SK-N-SH (cell line): ENCODE measurements at regions not wholly inside any gene's neighbourhood (a gene's known extent, or its start where the extent isn't known, plus 50 kb on each side); places are given as distances from the start of the nearest gene placed in this dataset.

Experiments
- CTCF ChIA-PET: fragments of 300-600, 350-600 bp; formaldehyde crosslinking; extraction: SDS; loops from one replicate; lab custom pipeline; 2021; lab: Yijun Ruan, JAX
- POLR2A ChIA-PET: fragments of 350-600 bp; sonication (Branson Sonifier 250); formaldehyde crosslinking; extraction: SDS; loops from one replicate; lab custom pipeline; 2020; ENCODE audit warnings: antibody characterized with exemption, inconsistent platforms; lab: Yijun Ruan, JAX
- DNase-seq: peaks from one replicate; pipeline ENCODE4 v3.0.0; 2012
- H2AFZ ChIP-seq: fragments of 200-600 bp; sonication (generic); 2 replicates; pipeline ENCODE4 v1.8.1; 2016; ENCODE audit warnings: antibody characterized with exemption, mild to moderate bottlenecking, low read depth
- H3F3A ChIP-seq: fragments of 200-600 bp; sonication (generic); replicated peaks from 2 replicates; pipeline ENCODE3; 2016; ENCODE audit warnings: antibody characterized with exemption, mild to moderate bottlenecking; ENCODE audit not compliant: insufficient read depth
- H3K27ac ChIP-seq, 2 experiments: fragments of 200-500 bp in 1 of 2; fragments of 200-600 bp in 1 of 2; sonication (Bioruptor generic) in 1 of 2; sonication (generic), shearing (Covaris generic) in 1 of 2; 2 replicates each; pipeline versions ENCODE4 v1.5.1 to v1.6.1; 2014 to 2016; ENCODE audit warnings: low read depth in 2 of 2, inconsistent platforms in 1 of 2, low read length in 1 of 2, mild to moderate bottlenecking in 1 of 2, mixed read lengths in 1 of 2
- H3K27me3 ChIP-seq: fragments of 200-600 bp; sonication (generic), shearing (Covaris generic); 2 replicates; pipeline ENCODE4 v1.6.1; 2016; ENCODE audit warnings: mixed run types; ENCODE audit not compliant: insufficient read depth
- H3K36me3 ChIP-seq, 2 experiments: fragments of 200-500 bp in 1 of 2; fragments of 200-600 bp in 1 of 2; sonication (Bioruptor generic) in 1 of 2; sonication (generic) in 1 of 2; replicated peaks in 1 of 2; 2 replicates each; pipeline versions ENCODE3 to v1.5.1; 2014 to 2016; ENCODE audit warnings: low read length in 1 of 2, mild to moderate bottlenecking in 1 of 2; ENCODE audit not compliant: insufficient read depth in 2 of 2, control insufficient read depth in 1 of 2
- H3K4me1 ChIP-seq, 2 experiments: fragments of 200-500 bp in 1 of 2; fragments of 200-600 bp in 1 of 2; sonication (Bioruptor generic) in 1 of 2; sonication (generic), shearing (Covaris generic) in 1 of 2; 2 replicates each; pipeline versions ENCODE4 v1.5.1 to v1.6.1; 2014 to 2016; ENCODE audit warnings: low read depth in 1 of 2, low read length in 1 of 2, mixed run types in 1 of 2; ENCODE audit not compliant: insufficient read depth in 2 of 2, control insufficient read depth in 1 of 2
- H3K4me2 ChIP-seq: fragments of 200-600 bp; sonication (generic), shearing (Covaris generic); 2 replicates; pipeline ENCODE4 v1.6.1; 2017; ENCODE audit warnings: mixed run types
- H3K4me3 ChIP-seq, 2 experiments: fragments of 200-500 bp in 1 of 2; fragments of 200-600 bp in 1 of 2; sonication (Bioruptor generic) in 1 of 2; sonication (generic), shearing (Covaris generic) in 1 of 2; 2 replicates each; pipeline versions ENCODE4 v1.5.1 to v1.8.1; 2014 to 2016; ENCODE audit warnings: low read depth in 2 of 2, inconsistent platforms in 1 of 2, low read length in 1 of 2, mild to moderate bottlenecking in 1 of 2, mixed read lengths in 1 of 2, moderate library complexity in 1 of 2
- H3K79me2 ChIP-seq: fragments of 200-600 bp; sonication (generic); 2 replicates; pipeline ENCODE4 v1.8.1; 2017; ENCODE audit warnings: mild to moderate bottlenecking; ENCODE audit not compliant: insufficient read depth
- H3K9ac ChIP-seq: fragments of 200-600 bp; sonication (generic); 2 replicates; pipeline ENCODE4 v1.6.1; 2017; ENCODE audit warnings: mixed run types
- H3K9me2 ChIP-seq: fragments of 200-600 bp; sonication (generic); 2 replicates; pipeline ENCODE4 v1.6.1; 2017; ENCODE audit warnings: mixed run types
- H3K9me3 ChIP-seq: fragments of 200-600 bp; sonication (generic); 2 replicates; pipeline ENCODE4 v1.6.1; 2017; ENCODE audit warnings: mixed run types, mild to moderate bottlenecking, moderate library complexity
- H4K20me1 ChIP-seq: fragments of 200-600 bp; sonication (generic); 2 replicates; pipeline ENCODE4 v1.6.1; 2017; ENCODE audit warnings: mild to moderate bottlenecking, mixed run types; ENCODE audit not compliant: insufficient read depth
- CHD2 ChIP-seq: fragments of 150-350 bp; IDR thresholded peaks from 2 replicates; pipeline ENCODE4 v1.6.1; 2018; ENCODE audit warnings: low read length; ENCODE audit not compliant: partially characterized antibody
- CTCF ChIP-seq: fragments of 200-600 bp; sonication (generic); IDR thresholded peaks from 2 replicates; pipeline ENCODE4 v1.6.1; 2017; ENCODE audit warnings: antibody characterized with exemption, mild to moderate bottlenecking, moderate library complexity
- ELF1 ChIP-seq: IDR thresholded peaks from 2 replicates; pipeline ENCODE4 v1.4.0; 2012
- EP300 ChIP-seq, 2 experiments: IDR thresholded peaks; 2 replicates each; pipeline versions ENCODE4 v1.4.0 to v1.6.1; 2012; ENCODE audit warnings: borderline replicate concordance in 1 of 2, low read depth in 1 of 2, low read length in 1 of 2
- EZH2phosphoT487 ChIP-seq: fragments of 200-600 bp; sonication (generic); IDR thresholded peaks from 2 replicates; pipeline ENCODE4 v1.6.1; 2017; ENCODE audit warnings: low read depth, mixed run types, mild to moderate bottlenecking, antibody characterized with exemption, moderate library complexity, borderline replicate concordance
- JUND ChIP-seq: IDR thresholded peaks from 2 replicates; pipeline ENCODE4 v1.4.0; 2012
- MAX ChIP-seq: IDR thresholded peaks from 2 replicates; pipeline ENCODE4 v1.4.0; 2012; ENCODE audit warnings: low read depth
- MEF2A ChIP-seq: IDR thresholded peaks from 2 replicates; pipeline ENCODE4 v1.4.0; 2012; ENCODE audit warnings: low read depth, borderline replicate concordance
- MXI1 ChIP-seq: IDR thresholded peaks from 2 replicates; pipeline ENCODE4 v1.6.1; 2012; ENCODE audit warnings: mild to moderate bottlenecking, low read depth, low read length, improper control_type of control experiment
- NRF1 ChIP-seq: IDR thresholded peaks from 2 replicates; pipeline ENCODE4 v1.6.1; 2012; ENCODE audit warnings: low read depth, mild to moderate bottlenecking, low read length
- POLR2AphosphoS5 ChIP-seq: IDR thresholded peaks from 2 replicates; pipeline ENCODE4 v1.6.1; 2012; ENCODE audit warnings: low read depth, low read length
- RAD21 ChIP-seq: IDR thresholded peaks from 2 replicates; pipeline ENCODE4 v1.6.1; 2012; ENCODE audit warnings: mild to moderate bottlenecking, low read length
- SIN3A ChIP-seq: IDR thresholded peaks from 2 replicates; pipeline ENCODE4 v1.6.1; 2012; ENCODE audit warnings: low read depth, mild to moderate bottlenecking, low read length, moderate library complexity, borderline replicate concordance
- SMC3 ChIP-seq: IDR thresholded peaks from 2 replicates; pipeline ENCODE4 v1.6.1; 2012; ENCODE audit warnings: low read depth, low read length, improper control_type of control experiment
- TCF12 ChIP-seq: IDR thresholded peaks from 2 replicates; pipeline ENCODE4 v1.4.0; 2012
- ZBTB33 ChIP-seq: IDR thresholded peaks from 2 replicates; pipeline ENCODE4 v1.4.0; 2012; ENCODE audit warnings: low read depth, borderline replicate concordance
- WGBS: methylation state at CpG from one replicate; pipeline ENCODE4 v1.1.6; 2017; ENCODE audit warnings: low lambda C conversion rate; 5-methylcytosine and 5-hydroxymethylcytosine counted together

- no peak for DNase-seq
- H3K4me1 ChIP-seq, result no peaks in the 10 kb centered on the region; a peak in 1 of 4 replicates
Measured at GRCh38 chr6:167643223-167643622, 183.5 kb upstream of the AFDN start.

GRCh38 chr6:167643716-167644115 is 183.0 kb upstream of the AFDN start:
- POLR2A ChIA-PET, result no interaction called here
- H3K4me2 ChIP-seq, result no peak overlapping the region
- no peaks in the 10 kb centered on the region for H4K20me1 ChIP-seq
- no peak for DNase-seq
- H3K9me3 ChIP-seq, result no peaks in the 10 kb centered on the region
- TF ChIP-seq JUND (no peak), CHD2 (no peak), TCF12 (no peak), NRF1 (no peak), EZH2phosphoT487 (no peak), POLR2AphosphoS5 (no peak), SIN3A (no peak), ELF1 (no peak), CTCF (no peak), EP300 (IDR thresholded peaks at IDR 0.05; ENCODE audit: borderline replicate concordance in 1 of 2, low read depth in 1 of 2, low read length in 1 of 2) (no peak), MAX (no peak), ZBTB33 (no peak), SMC3 (no peak), MEF2A (no peak), MXI1 (no peak)
- no peak overlapping the region for H3K27ac ChIP-seq
- no peak overlapping the region for H3K4me3 ChIP-seq
- no peaks in the 10 kb centered on the region for H3K27me3 ChIP-seq
- WGBS, result 35% methylated on average over 9 of the region's 11 CpGs
- no peaks in the 10 kb centered on the region for H3K79me2 ChIP-seq
- no peak overlapping the region for H3K9ac ChIP-seq
- CTCF ChIA-PET, result no interaction called here
- H3K4me1 ChIP-seq, result no peaks in the 10 kb centered on the region; a peak in 1 of 4 replicates
- H3F3A ChIP-seq, result no peaks in the 10 kb centered on the region
- no peak overlapping the region for H2AFZ ChIP-seq
- no peaks in the 10 kb centered on the region for H3K36me3 ChIP-seq
- H3K9me2 ChIP-seq, result no peaks in the 10 kb centered on the region

More at GRCh38 chr6:167643223-167643622, 183.5 kb upstream of the AFDN start:
- 50% methylated on average over 8 of the region's 9 CpGs for WGBS
- no peaks in the 10 kb centered on the region for H4K20me1 ChIP-seq
- no peak for TF ChIP-seq RAD21
- TF ChIP-seq, all 33 proteins: peak for 0
- Histone ChIP-seq H3F3A (no peaks in the 10 kb centered on the region), H3K9ac (no peak overlapping the region), H3K9me3 (no peaks in the 10 kb centered on the region), H3K4me2 (no peak overlapping the region), H3K36me3 (no peaks in the 10 kb centered on the region), H3K4me3 (no peak overlapping the region), H2AFZ (no peak overlapping the region), H3K27me3 (no peaks in the 10 kb centered on the region), H3K9me2 (no peaks in the 10 kb centered on the region), H3K27ac (no peak overlapping the region), H3K79me2 (no peaks in the 10 kb centered on the region)
- POLR2A ChIA-PET, result no interaction called here
- CTCF ChIA-PET, result no interaction called here
